ENCODE measurements at regions not wholly inside any gene's neighbourhood (a gene's known extent, or its start where the extent isn't known, plus 50 kb on each side); places are given as distances from the start of the nearest gene placed in this dataset.

GRCh38 chr5:18660511-18660910 lies 1026.3 kb downstream of the TAF11L14 start:
- TF ChIP-seq, protein P1, sequence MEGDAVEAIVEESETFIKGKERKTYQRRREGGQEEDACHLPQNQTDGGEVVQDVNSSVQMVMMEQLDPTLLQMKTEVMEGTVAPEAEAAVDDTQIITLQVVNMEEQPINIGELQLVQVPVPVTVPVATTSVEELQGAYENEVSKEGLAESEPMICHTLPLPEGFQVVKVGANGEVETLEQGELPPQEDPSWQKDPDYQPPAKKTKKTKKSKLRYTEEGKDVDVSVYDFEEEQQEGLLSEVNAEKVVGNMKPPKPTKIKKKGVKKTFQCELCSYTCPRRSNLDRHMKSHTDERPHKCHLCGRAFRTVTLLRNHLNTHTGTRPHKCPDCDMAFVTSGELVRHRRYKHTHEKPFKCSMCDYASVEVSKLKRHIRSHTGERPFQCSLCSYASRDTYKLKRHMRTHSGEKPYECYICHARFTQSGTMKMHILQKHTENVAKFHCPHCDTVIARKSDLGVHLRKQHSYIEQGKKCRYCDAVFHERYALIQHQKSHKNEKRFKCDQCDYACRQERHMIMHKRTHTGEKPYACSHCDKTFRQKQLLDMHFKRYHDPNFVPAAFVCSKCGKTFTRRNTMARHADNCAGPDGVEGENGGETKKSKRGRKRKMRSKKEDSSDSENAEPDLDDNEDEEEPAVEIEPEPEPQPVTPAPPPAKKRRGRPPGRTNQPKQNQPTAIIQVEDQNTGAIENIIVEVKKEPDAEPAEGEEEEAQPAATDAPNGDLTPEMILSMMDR (conservative IDR thresholded peaks at IDR 0.05 in 1 of 2, IDR thresholded peaks at IDR 0.05 in 1 of 2; ENCODE audit: extremely low read depth in 1 of 2, insufficient read depth in 1 of 2, low read depth in 1 of 2, low read length in 2 of 2): no peak
- no peak for TF ChIP-seq EZH2 (IDR thresholded peaks at IDR 0.05; ENCODE audit: borderline replicate concordance, low read length)
